Brain pericyte (primary cell): ENCODE measurements at regions not wholly inside any gene's neighbourhood (a gene's known extent, or its start where the extent isn't known, plus 50 kb on each side); places are given as distances from the start of the nearest gene placed in this dataset.
"Not testable (repeated sequence)": the region's sequence is repeated elsewhere in the genome, so short reads cannot be mapped to it uniquely, and the experiment has no call there.

Source experiments
- DNase-seq: peaks from one replicate; pipeline ENCODE4 v3.0.0-alpha.2; 2012; ENCODE audit warnings: low read depth, low spot score

DNA sequence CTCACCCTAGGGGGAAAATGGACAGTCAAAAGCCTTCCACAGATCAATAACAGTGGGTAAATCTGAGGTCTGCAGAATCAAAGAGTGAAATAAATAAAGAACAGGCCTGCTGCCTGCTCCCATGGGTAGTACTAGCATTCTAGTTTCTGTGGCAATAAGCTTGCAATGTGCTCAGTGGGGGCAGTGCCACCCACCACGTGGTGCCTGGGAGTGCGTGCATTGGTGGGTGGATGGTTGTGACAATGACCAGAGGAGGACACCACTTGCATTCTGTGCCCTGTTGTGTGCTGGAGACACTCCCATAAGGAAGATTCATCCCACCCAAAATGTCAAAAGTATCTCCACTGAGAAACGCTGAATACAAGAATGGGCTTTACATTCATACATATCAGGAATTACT lies 95.5 kb upstream of the NEDD9 start:
- no peak for DNase-seq

DNA sequence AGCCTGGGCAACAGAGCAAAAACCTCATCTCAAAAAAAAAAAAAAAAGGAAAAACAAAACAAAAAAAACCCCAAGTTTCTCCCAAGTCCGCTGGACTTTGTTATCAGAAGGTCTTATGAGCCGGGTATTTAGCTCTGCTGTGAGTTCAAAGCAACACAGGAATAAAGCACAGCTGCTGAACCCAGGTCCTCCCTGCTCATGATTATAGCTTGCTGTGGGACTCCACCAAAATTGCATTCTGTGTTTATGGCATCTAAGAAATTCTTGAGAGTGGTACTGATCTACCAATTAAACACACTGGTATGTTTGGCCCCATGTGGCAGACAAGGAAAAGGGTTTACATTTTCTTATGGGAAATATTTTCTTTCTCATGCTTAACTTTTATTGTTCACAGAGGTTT lies 93.6 kb upstream of the NEDD9 start:
- no peak for DNase-seq

GRCh38 chr6:11324453-11325015 lies 92.1 kb upstream of the NEDD9 start:
- no peak for DNase-seq

DNA sequence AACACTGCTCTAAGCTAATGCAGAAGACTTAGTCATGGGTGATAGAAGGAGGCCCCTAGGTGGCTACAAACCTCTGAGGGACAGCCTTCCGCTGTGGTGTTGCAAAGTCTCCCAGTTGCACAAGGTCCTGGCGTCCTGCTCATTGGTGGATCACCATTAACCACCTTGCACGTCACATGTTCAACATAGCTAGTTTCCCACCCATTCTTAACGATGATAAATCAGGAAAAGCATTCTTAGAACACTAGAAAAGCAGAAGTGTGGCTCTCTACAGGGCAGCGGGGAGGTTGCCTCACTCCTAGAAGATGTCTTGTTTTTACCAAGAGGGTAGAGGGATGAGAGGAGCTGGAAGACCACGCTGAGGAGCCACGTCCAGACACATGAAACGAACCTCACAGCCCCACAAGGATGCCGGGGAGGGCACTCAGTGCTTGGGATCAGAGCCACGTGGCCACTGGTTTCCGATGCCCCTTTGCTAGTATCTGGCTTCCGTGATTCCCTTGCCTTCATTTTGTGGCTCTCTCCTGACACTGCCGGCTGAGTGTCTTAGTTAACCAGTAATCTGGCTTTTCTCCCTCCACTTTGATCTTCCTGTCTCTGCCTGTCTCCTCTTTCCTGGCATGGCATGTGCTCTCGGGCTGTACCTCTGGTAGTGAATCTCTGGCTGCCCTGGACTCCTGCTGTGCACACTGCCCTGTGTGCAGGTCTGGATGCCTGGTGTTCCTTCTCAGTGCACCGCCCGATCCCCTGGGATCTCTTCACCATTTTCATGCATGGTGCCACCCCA lies 91.4 kb upstream of the NEDD9 start:
- DNase-seq = no peak

DNA sequence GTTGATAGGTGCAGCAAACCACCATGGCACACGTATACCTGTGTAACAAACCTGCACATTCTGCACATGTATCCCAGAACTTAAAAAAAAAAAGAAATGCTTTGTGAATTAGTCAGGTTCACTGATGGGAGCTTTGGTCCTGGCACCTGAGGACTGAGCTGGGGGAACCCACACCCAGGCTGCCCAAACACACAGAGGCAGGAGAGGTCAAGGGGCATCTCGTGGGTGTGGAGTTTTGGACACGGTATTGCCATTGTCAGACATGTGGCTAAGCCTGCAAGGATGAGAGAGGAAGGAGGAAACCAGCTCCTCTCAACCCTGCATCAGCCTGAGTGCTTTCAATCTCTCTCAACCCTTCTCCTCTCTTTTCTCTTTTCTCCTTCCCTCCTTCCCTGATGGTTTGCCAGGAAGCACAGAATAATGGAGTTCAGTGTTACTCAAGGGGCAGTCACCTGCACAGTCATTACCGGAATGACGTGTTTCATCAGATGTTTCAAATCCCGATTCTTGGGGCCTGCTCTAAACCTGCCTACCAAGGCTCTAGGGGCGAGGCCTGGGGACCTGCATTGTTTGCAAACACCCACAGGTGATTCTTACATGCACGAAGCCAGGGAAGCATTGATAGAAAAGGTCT lies 89.9 kb upstream of the NEDD9 start:
- no peak for DNase-seq

- no peak for DNase-seq
Measured at GRCh38 chr6:11320914-11321597, 88.6 kb upstream of the NEDD9 start.

DNA sequence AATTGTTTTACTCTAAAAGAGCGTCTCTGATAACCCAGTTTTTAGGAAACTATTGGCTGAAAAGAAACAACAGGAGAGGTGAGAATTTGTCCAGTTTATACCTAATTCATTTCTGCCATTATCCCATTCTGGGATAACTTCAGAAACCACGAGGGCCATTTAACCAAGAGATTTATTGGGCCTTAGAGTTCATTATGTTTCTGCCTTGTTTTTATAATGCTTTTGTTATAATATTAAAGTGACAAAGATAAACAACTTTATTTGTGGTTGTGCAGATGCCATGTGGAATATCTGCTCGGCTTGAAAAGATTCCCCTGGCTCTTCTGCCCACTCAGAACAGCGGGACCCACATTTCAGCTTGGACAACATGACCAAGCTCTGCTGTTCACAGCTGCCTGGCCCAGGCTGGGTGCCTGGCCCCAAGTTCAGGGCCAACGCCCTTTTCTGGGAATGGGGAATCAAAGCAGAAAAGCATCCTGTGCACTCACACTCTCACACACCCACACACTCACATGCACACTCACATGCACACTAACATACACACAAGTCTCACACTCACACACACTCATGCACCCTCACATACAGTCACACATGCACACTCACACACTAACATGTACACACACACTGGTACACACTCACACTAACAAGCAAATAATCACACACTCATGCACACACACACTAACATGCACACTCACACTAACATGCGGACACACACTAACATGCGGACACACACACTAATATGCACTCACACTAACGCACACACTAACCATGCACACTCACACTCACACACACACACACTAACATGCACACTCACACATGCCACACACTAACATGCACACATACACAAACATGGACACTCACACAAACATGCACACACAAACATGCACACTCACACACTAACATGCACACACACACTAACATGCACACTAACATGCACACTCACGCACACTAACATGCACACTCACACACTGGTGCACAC lies 86.7 kb upstream of the NEDD9 start:
- DNase-seq = peak; percentile 18

GRCh38 chr6:11317885-11318771 lies 85.7 kb upstream of the NEDD9 start:
- peak; percentile 76 for DNase-seq

DNA sequence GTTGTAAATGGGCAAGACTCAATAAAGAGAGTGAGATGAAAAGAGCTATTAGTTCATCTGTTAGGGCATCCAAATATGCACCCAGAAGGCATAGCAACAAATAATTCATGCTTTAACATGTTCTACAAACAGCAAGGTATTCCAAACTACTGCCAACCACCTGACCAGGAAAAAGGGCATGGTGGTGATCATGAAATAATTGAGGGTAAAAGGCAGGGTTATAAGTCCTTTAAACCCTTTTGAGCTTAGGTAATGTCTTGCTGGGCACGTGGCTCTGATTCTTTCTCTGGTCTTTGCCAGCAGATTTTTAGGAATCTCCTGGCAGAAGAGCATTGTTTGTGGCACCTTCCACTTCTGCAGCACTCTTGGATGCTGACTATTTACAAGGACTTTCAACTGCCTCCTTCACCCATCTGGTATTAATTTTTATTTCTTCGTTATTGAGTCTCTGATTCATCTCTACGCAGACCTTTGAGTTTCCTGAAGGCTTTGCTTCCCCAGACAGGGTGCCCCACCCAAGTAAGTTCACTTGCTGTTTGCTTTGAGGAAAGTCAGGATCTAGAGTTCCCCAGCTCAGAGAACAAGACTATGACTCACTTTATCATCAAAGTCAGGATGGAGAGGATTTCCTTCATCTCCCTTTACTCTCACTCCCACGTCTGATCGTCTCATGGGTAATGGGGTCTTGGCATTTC lies 83.4 kb upstream of the NEDD9 start:
- peak; percentile 39 for DNase-seq

DNA sequence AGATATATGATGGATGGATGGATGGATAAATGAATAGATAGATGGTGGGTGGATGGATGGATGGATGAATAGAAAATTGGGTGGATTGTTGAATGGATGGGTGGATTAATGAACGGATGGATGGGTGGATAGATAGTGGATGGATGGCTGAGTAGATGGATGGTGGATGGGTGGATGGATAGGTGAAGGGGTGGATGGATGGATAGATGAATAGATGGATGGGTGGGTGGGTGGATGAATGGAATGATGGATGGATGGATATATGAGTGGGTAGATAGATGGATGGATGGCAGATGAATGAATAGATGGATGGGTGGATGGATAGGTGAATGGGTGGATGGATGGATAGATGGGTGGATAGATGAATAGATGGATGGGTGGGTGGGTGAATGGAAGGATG lies 80.7 kb upstream of the NEDD9 start:
- DNase-seq = no peak

DNA sequence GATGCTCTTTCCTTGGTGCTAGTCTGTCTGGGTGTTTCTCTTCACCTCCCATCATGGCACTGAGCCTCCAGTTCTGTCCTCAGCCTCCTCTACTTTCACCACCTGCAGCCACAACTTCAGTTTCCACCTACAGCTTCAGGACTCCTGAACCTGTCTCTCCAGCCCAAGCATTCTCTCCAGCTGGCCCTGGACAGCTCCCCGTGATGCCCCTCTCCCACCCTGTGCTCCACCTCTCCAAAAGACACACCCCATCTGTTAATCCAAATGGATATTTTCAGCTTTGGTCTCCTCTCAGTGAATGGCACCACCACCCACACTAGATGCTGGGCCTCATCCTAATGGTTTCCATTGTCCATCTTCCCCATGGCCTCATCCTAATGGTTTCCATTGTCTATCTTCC lies 79.5 kb upstream of the NEDD9 start:
- DNase-seq = no peak

DNA sequence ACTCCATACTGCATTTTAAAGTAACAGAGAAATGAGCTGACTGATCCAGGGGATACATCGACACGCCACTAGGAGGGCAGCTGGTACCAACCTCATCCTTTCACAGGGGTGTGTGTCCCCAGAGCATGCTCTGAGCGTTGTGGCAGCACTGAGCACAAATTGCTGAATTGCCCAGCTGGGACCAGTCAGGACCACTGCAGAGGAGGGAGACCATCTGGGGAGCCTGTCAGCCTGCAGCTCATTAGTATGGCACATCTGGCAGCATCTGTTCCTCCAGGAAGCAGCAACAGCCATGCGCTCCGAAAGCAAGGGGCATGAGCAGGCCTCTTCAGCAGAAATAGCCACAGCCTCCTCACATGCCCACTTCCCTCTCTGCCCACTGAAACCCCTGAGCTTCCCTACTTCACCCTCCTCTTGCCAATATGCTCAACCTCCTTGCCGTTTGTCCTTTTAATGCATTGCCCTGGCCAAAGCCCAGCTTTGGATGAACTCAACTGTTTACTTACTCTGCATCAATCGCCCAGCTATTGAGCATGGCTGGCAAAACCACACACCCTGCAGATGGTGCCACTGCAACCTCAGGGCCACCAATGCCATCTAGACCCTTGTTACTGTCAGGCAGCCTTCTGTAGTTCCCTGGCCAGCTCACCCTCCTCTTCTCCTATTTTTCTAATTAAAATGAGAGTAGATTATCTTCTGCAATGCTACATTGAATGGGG lies 77.6 kb upstream of the NEDD9 start:
- DNase-seq = no peak

DNA sequence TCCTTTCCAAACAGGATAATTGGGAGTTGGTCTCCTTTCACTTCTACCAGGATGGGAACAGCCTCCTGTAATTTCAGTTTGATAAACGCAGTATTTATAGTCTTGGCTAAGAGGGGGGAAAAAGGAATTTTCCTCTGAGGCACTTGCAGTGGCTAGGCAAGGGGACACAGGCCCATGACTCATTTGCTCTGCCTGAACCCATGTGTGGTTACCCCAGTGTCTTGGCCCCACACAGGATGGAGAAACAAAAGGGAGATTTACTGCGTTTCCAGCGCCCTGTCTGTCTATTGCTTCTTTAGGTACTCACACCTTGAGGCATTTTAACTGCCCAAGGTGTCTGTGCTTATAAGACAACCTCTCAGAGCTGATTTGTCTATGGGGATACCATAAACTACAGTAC lies 74.8 kb upstream of the NEDD9 start:
- no peak for DNase-seq

GRCh38 chr6:11304946-11305345 lies 72.5 kb upstream of the NEDD9 start:
- no peak for DNase-seq

- DNase-seq = not testable (repeated sequence)
Measured at GRCh38 chr6:11299876-11300428, 67.5 kb upstream of the NEDD9 start.

- not testable (repeated sequence) for DNase-seq
Measured at GRCh38 chr6:11299421-11299784, 66.9 kb upstream of the NEDD9 start.

DNA sequence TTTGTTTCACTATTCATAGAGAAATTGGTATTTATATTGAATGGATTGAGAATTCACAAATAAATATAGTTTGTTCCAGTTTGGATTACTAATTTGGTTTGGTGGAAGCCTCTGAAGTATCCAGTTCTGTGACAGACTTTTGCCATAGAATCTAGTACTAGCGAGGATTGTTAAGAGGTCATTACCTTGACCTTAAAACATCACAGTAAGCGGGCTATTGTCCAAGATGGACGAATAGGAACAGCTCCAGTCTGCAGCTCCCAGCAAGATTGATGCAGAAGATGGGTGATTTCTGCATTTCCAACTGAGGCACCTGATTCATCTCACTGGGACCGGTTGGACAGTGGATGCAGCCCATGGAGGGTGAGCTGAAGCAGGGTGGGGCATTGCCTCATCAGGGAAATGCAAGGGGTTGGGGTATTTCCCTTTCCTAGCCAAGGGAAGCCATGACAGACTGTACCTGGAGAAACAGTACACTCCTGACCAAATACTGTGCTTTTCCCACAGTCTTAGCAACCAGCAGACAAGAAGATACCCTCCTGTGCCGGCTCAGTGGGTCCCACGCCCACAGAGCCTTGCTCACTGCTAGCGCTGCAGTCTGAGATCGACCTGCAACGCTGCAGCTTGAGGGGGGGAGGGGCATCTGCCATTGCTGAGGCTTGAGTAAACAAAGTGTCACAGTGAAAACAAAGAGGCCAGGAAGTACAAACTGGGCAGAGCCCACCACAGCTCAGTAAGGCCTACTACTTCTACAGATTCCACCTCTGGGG lies 66.4 kb upstream of the NEDD9 start:
- DNase-seq = no peak

DNA sequence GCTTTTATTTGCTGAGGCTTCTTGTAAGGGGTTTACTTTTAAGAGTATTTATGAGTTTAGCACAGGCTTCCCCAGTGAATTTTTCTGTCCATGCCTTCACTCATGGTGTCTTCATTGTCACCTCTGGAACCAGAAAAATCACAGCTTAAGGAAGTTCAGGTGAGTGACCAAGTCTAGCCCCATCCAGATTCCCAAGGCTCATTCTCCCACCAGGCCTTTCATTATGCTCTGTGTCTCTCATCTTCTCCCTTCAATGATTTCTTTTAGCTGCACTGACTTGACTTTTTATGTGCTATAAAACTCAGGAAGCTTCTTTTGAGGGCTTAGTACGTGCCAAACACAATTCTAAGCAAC lies 64.9 kb upstream of the NEDD9 start:
- no peak for DNase-seq
